Femur (tissue), 1 donor: ENCODE measurements at regions not wholly inside any gene's neighbourhood (a gene's known extent, or its start where the extent isn't known, plus 50 kb on each side); places are given as distances from the start of the nearest gene placed in this dataset.
A peak's percentile ranks its signal among the peaks of the same experiment; 100 is the strongest.
"Not testable (repeated sequence)": the region's sequence is repeated elsewhere in the genome, so short reads cannot be mapped to it uniquely, and the experiment has no call there.

Experiments used
- DNase-seq: peaks from one replicate; pipeline ENCODE4 v3.0.0-alpha.2; 2017

DNA sequence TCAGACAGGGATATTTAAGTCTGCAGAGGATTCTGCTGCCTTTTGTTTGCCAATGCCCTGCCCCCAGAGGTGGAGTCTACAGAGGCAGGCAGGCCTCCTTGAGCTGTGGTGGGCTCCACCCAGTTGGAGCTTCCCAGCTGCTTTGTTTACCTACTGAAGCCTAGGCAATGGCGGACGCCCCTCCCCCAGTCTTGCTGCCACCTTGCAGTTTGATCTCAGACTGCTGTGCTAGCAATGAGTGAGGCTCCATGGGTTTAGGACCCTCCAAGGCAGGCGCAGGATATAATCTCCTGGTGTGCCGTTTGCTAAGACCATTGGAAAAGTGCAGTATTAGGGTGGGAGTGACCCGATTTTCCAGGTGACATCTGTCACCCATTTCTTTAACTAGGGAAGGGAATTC, 132.7 kb downstream of the UNC93B1 start:
- not testable (repeated sequence) for DNase-seq

- not testable (repeated sequence) for DNase-seq
Measured at GRCh38 chr11:67862896-67863295, 141.0 kb downstream of the UNC93B1 start.

DNA sequence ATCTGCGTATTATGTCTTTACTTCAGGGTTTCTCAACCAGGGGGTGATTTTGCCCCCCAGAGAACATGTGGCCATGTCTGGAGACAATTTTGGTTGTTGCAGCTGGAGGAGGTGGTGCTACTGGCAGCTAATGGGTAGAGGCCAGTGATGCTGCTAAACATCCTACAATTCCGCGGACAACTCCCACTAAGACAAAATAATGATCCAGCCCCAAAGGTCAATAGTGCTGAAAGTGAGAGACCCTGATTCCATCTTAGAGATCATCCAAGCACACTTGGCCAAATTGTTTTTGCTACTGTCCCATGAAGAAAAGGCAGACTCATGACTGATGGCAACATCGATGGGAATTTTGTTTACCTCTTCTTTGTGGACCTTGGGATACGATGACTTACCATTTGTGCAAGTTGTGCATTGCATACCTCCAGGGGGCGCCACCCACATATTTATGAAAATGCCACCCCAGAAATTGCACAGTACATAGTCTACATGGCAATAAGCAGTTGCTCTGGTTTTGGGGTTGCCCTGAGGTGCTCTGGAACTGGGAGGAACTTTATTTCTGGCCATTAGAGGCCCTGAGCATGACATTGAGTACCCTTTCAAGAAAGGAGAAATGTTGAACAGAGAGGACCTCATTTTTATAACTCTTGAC, 144.3 kb downstream of the UNC93B1 start:
- DNase-seq = not testable (repeated sequence)

- not testable (repeated sequence) for DNase-seq
Measured at GRCh38 chr11:67850747-67851146, 153.2 kb downstream of the UNC93B1 start.

DNA sequence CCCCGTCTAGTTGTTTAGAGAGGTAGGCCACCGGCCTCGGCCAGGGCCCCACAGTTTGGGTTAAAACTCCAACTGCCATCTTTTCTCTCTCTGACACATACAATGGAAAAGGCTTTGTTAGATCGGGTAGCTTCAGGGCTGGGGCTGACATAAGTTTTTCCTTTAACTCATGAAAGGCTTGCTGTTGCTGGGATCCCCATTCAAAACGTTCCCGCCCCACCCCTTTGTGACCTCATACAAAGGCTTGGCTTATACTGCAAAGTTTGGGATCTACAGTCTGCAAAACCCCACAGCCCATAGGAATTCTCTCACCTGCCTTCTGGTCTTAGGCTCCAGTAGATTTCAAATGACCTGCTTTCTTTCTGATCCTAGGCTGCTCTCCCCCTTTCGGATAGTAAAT, 154.1 kb downstream of the UNC93B1 start:
- not testable (repeated sequence) for DNase-seq

GRCh38 chr11:67847896-67848875, 155.7 kb downstream of the UNC93B1 start:
- not testable (repeated sequence) for DNase-seq

- DNase-seq = not testable (repeated sequence)
Measured at GRCh38 chr11:67846303-67846702, 157.6 kb downstream of the UNC93B1 start.

DNA sequence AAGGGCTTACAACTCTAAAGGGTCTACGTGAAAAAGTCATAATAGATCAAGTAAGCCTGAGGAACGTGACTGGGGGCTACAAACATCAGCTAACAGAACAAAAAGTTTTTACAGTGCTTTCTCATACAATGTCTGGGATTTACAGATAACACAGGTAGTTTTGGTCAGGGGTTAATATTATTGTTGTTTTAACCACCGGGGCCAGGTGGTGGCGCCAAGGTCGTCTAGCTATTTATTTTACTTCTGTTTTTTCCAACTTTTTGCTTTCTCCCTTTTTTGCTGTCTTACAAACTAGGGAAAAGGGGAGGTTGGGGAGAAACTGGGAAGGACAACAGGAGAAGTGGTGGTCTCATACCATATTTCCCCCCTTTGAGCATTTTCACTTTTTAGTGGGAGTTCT, 158.6 kb downstream of the UNC93B1 start:
- not testable (repeated sequence) for DNase-seq

DNA sequence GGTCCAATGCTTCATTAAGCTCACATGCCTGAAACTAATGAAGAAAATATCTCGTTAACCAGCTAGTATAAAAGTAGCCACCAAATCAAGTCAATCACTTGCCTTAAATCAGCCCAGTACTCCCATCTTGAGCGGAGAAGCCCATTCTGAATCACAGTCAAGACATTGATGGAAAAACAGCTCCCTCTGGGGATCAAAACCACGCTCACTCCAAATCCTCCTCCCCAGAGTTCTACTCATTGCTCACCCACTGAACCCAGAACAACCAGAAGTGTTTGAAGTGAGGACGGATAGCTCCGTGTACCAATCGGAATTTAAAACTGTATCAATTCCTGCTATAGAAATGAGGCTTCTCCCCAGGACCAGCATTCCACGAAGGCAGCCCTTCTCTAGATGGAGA, 163.3 kb downstream of the UNC93B1 start:
- not testable (repeated sequence) for DNase-seq

GRCh38 chr11:67830152-67830551, 155.7 kb upstream of the ALDH3B2 start:
- not testable (repeated sequence) for DNase-seq

GRCh38 chr11:67826951-67827296, 152.5 kb upstream of the ALDH3B2 start:
- not testable (repeated sequence) for DNase-seq

GRCh38 chr11:67826028-67826950, 151.9 kb upstream of the ALDH3B2 start:
- DNase-seq = peak; percentile 44

GRCh38 chr11:67824861-67825260, 150.4 kb upstream of the ALDH3B2 start:
- DNase-seq = not testable (repeated sequence)

GRCh38 chr11:67820081-67820480, 145.7 kb upstream of the ALDH3B2 start:
- DNase-seq = no peak

- not testable (repeated sequence) for DNase-seq
Measured at GRCh38 chr11:67817558-67817957, 143.1 kb upstream of the ALDH3B2 start.

DNA sequence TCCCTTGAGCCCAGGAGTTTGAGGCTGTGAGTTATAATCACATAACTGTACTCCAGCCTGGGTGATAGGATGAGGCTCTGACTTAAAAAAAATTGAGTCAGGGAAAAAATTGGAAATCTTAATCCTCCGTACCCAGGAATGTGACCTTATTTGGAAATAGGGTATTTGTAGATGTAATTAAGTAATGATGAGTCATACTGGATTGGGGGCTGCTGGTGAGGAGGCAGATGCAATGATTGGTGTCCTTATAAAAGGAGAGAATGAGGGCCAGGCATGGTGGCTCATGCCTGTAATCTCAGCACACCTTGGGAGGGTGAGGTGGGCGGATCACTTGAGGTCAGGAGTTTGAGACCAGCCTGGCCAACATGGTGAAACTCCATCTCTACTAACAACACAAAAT, 134.9 kb upstream of the ALDH3B2 start:
- DNase-seq = not testable (repeated sequence)

DNA sequence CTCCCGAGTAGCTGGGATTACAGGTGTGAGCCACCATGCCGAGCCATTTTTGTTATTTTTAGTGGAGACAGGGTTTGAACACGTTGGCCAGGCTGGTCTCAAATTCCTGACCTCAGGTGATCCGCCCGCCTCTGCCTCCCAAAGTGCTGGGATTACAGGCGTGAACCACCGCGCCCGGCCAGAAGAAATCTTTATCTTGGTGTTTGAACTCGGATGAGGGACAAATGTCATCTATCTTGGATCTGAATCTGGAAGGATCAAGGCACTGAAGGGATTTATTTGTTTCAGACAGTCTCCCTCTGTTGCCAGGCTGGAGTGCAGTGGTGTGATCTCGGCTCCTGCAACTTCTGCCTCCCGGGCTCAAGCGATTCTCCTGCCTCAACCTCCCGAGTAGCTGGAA, 133.5 kb upstream of the ALDH3B2 start:
- not testable (repeated sequence) for DNase-seq

GRCh38 chr11:67806728-67807235, 132.4 kb upstream of the ALDH3B2 start:
- DNase-seq = not testable (repeated sequence)

DNA sequence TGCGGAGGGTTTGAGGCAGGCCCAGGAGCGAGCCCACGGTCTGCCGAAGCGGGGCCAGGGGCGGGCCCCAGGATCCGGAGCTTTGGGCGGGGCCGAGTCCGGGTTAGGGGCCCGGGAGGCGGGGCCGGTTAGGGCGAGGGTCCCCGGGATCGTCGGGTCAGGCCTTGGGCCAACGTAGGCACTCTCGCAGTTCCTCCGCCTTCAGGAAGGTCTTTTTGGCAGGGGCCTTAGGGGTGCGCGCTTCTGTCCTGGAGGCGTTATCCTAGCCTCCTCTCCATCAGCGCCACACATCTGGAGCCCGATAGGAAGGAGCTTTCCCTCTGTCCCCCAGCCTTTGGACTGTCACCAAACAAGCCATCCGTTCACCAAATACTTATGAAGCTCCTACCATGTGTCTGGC, 131.8 kb upstream of the ALDH3B2 start:
- peak; percentile 34 for DNase-seq

- peak; percentile 99 for DNase-seq
Measured at GRCh38 chr11:67805253-67806126, 131.1 kb upstream of the ALDH3B2 start.
